ENCODE measurements at regions not wholly inside any gene's neighbourhood (a gene's known extent, or its start where the extent isn't known, plus 50 kb on each side); places are given as distances from the start of the nearest gene placed in this dataset.
A peak's percentile ranks its signal among the peaks of the same experiment; 100 is the strongest.

- 54% methylated on average over 4 of the region's 4 CpGs for WGBS
- Histone ChIP-seq H3K4me1 (peaks cover 19% of the 10 kb centered on the region), H3K4me3 (no peak overlapping the region), H3K9me3 (no peaks in the 10 kb centered on the region), H3K36me3 (no peaks in the 10 kb centered on the region), H3K27me3 (no peaks in the 10 kb centered on the region), H3K27ac (no peak overlapping the region)
- DNase-seq (ENCODE audit: low spot score in 2 of 2), result no peak
- TF ChIP-seq EP300 (IDR thresholded peaks at IDR 0.05), result no peak
- no peak for TF ChIP-seq CTCF (IDR thresholded peaks at IDR 0.05)
- no peak for TF ChIP-seq POLR2AphosphoS5 (IDR thresholded peaks at IDR 0.05)
- TF ChIP-seq POLR2A (IDR thresholded peaks at IDR 0.05), result no peak
These were observed 388.2 kb upstream of the CITED2 start for GRCh38 chr6:139762587-139763031.

- H3K27ac ChIP-seq, result no peak overlapping the region
- TF ChIP-seq CTCF (IDR thresholded peaks at IDR 0.05), result no peak
- no peak for TF ChIP-seq EP300 (IDR thresholded peaks at IDR 0.05)
- TF ChIP-seq POLR2A (IDR thresholded peaks at IDR 0.05), result no peak
- no peak for TF ChIP-seq POLR2AphosphoS5 (IDR thresholded peaks at IDR 0.05)
- H3K36me3 ChIP-seq, result no peaks in the 10 kb centered on the region
- no peak for DNase-seq (ENCODE audit: low spot score in 2 of 2)
- whole genome bisulfite sequencing, result 53% methylated on average over 3 of the region's 3 CpGs
- no peaks in the 10 kb centered on the region for H3K27me3 ChIP-seq
- no peaks in the 10 kb centered on the region for H3K9me3 ChIP-seq
- no peak overlapping the region for H3K4me3 ChIP-seq
- H3K4me1 ChIP-seq, result peaks cover 27% of the 10 kb centered on the region
These were observed 385.7 kb upstream of the CITED2 start for GRCh38 chr6:139760128-139760527.

GRCh38 chr6:139759086-139759485 lies 384.6 kb upstream of the CITED2 start:
- peaks cover 19% of the 10 kb centered on the region for H3K4me1 ChIP-seq
- WGBS, result 95% methylated on average over 2 of the region's 2 CpGs
- H3K4me3 ChIP-seq, result no peak overlapping the region
- no peak for DNase-seq (ENCODE audit: low spot score in 2 of 2)
- no peak overlapping the region for H3K27ac ChIP-seq
- TF ChIP-seq EP300 (IDR thresholded peaks at IDR 0.05) (no peak), POLR2A (IDR thresholded peaks at IDR 0.05) (no peak)
- no peaks in the 10 kb centered on the region for H3K27me3 ChIP-seq
- H3K9me3 ChIP-seq, result no peaks in the 10 kb centered on the region
- H3K36me3 ChIP-seq, result no peaks in the 10 kb centered on the region

- H3K9me3 ChIP-seq, result no peaks in the 10 kb centered on the region
- TF ChIP-seq CTCF (IDR thresholded peaks at IDR 0.05) (no peak), EP300 (IDR thresholded peaks at IDR 0.05) (no peak), POLR2AphosphoS5 (IDR thresholded peaks at IDR 0.05) (peak in 1 of 3 donors; percentile 46), POLR2A (IDR thresholded peaks at IDR 0.05) (no peak)
- 51% methylated on average over 3 of the region's 3 CpGs for WGBS
- no peak for DNase-seq (ENCODE audit: low spot score in 2 of 2)
- peaks cover 15% of the 10 kb centered on the region for H3K4me1 ChIP-seq
- no peak overlapping the region for H3K4me3 ChIP-seq
- no peak overlapping the region for H3K27ac ChIP-seq
- H3K27me3 ChIP-seq, result no peaks in the 10 kb centered on the region
- H3K36me3 ChIP-seq, result no peaks in the 10 kb centered on the region
These were observed 383.8 kb upstream of the CITED2 start for GRCh38 chr6:139758209-139758611.

- TF ChIP-seq POLR2AphosphoS5 (IDR thresholded peaks at IDR 0.05) (no peak), CTCF (IDR thresholded peaks at IDR 0.05) (no peak), EP300 (IDR thresholded peaks at IDR 0.05) (no peak), POLR2A (IDR thresholded peaks at IDR 0.05) (no peak)
- Histone ChIP-seq H3K27me3 (no peaks in the 10 kb centered on the region), H3K36me3 (no peaks in the 10 kb centered on the region), H3K27ac (no peak overlapping the region), H3K4me1 (peaks cover 15% of the 10 kb centered on the region), H3K9me3 (no peaks in the 10 kb centered on the region), H3K4me3 (no peak overlapping the region)
- no peak for DNase-seq (ENCODE audit: low spot score in 2 of 2)
- WGBS, result 49% methylated on average over 1 of the region's 1 CpG
These were observed 383.3 kb upstream of the CITED2 start for GRCh38 chr6:139757784-139758183.

GRCh38 chr6:139756381-139756780 lies 381.9 kb upstream of the CITED2 start:
- peaks cover 15% of the 10 kb centered on the region for H3K4me1 ChIP-seq
- DNase-seq (ENCODE audit: low spot score in 2 of 2), result no peak
- no peak for TF ChIP-seq CTCF (IDR thresholded peaks at IDR 0.05)
- no peak overlapping the region for H3K4me3 ChIP-seq
- no peaks in the 10 kb centered on the region for H3K9me3 ChIP-seq
- 72% methylated on average over 1 of the region's 1 CpG for WGBS
- no peaks in the 10 kb centered on the region for H3K27me3 ChIP-seq
- no peaks in the 10 kb centered on the region for H3K36me3 ChIP-seq
- no peak overlapping the region for H3K27ac ChIP-seq
